ENCODE measurements at regions not wholly inside any gene's neighbourhood (a gene's known extent, or its start where the extent isn't known, plus 50 kb on each side); places are given as distances from the start of the nearest gene placed in this dataset.

DNA sequence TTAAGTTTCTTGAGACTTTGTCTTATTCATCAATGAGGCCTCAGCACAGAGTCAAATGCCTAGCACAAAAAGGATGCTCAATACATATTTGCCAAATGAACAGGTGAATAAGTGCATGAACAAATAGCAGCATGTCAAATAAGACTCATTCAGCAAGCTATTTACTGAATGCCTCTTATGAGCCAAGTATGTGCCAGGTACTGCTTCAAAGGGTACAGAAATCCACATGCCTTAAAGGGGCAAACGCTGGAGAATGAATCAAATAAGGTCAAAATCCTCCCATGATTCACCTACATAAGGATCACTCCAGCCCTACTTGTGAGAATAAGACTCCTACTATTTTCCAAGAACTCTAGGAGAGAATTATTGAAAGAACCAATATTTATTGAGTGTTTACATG lies 260.2 kb upstream of the CPEB2 start:
- WGBS, result 63% methylated on average over 1 of the region's 1 CpG
- Histone ChIP-seq H3K36me3 (no peaks in the 10 kb centered on the region), H3K27me3 (no peaks in the 10 kb centered on the region), H3K27ac (no peak overlapping the region), H3K9me3 (no peaks in the 10 kb centered on the region), H3K4me3 (no peak overlapping the region), H3K4me1 (no peaks in the 10 kb centered on the region)
- no peak for TF ChIP-seq POLR2AphosphoS5 (IDR thresholded peaks at IDR 0.05)
- TF ChIP-seq EP300 (IDR thresholded peaks at IDR 0.05), result no peak
- no peak for TF ChIP-seq CTCF (IDR thresholded peaks at IDR 0.05)
- no peak for TF ChIP-seq POLR2A (IDR thresholded peaks at IDR 0.05)
- DNase-seq (ENCODE audit: low spot score in 2 of 2), result no peak

GRCh38 chr4:14743172-14743571 lies 259.1 kb upstream of the CPEB2 start:
- Histone ChIP-seq H3K4me3 (no peak overlapping the region), H3K36me3 (no peaks in the 10 kb centered on the region), H3K27me3 (no peaks in the 10 kb centered on the region), H3K27ac (no peak overlapping the region), H3K9me3 (no peaks in the 10 kb centered on the region), H3K4me1 (peaks cover 5% of the 10 kb centered on the region)
- DNase-seq (ENCODE audit: low spot score in 2 of 2), result no peak
- no peak for TF ChIP-seq POLR2AphosphoS5 (IDR thresholded peaks at IDR 0.05)
- TF ChIP-seq POLR2A (IDR thresholded peaks at IDR 0.05), result no peak
- TF ChIP-seq CTCF (IDR thresholded peaks at IDR 0.05), result no peak
- no peak for TF ChIP-seq EP300 (IDR thresholded peaks at IDR 0.05)
- 87% methylated on average over 5 of the region's 5 CpGs for WGBS

DNA sequence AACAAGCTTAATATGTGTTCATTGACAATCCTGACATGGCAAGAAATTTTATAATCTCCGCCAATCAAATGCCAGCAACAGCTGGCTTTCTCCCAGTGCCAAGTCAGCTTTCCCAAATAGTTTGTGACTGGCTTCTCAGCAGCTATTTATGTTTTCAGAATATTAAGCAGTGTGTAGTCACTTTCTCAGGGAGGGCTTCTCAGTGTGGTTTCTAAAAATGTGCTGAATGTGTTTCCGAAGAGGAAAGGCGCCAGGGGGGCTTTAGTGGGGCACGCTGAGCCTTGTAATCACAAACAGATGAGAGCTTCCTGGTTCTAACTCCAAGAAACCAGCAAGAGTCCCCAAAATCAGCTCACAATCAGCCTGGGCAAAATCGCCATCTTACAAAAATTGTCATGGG lies 258.7 kb upstream of the CPEB2 start:
- Histone ChIP-seq H3K4me3 (no peak overlapping the region), H3K27ac (no peak overlapping the region), H3K36me3 (no peaks in the 10 kb centered on the region), H3K27me3 (no peaks in the 10 kb centered on the region), H3K9me3 (no peaks in the 10 kb centered on the region), H3K4me1 (peaks cover 6% of the 10 kb centered on the region)
- no peak for TF ChIP-seq POLR2A (IDR thresholded peaks at IDR 0.05)
- no peak for TF ChIP-seq EP300 (IDR thresholded peaks at IDR 0.05)
- TF ChIP-seq POLR2AphosphoS5 (IDR thresholded peaks at IDR 0.05), result no peak
- TF ChIP-seq CTCF (IDR thresholded peaks at IDR 0.05), result no peak
- no peak for DNase-seq (ENCODE audit: low spot score in 2 of 2)
- 42% methylated on average over 5 of the region's 5 CpGs for WGBS

DNA sequence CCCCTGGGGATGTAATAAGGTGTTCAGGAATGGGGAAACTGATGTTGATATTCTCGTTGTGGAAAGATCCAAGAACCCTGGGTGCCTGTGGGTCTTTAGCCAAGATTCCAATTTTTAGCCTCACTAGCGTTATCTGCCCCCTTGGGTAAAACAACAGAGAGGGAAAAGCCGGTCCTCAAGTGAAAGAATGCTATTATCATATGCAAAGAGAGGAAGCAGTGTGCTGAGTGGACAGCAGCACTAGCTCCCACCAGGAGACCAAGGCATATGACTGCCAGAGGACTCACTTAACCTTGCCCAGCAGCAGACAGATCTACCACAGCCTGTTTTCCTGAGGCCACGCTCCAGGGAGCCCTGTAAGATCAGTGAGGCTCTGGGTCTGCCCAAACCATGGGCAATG lies 257.9 kb upstream of the CPEB2 start:
- Histone ChIP-seq H3K27me3 (no peaks in the 10 kb centered on the region), H3K9me3 (no peaks in the 10 kb centered on the region), H3K4me1 (peaks cover 6% of the 10 kb centered on the region), H3K36me3 (no peaks in the 10 kb centered on the region), H3K4me3 (no peak overlapping the region), H3K27ac (no peak overlapping the region)
- TF ChIP-seq EP300 (IDR thresholded peaks at IDR 0.05), result no peak
- TF ChIP-seq POLR2A (IDR thresholded peaks at IDR 0.05), result no peak
- no peak for TF ChIP-seq CTCF (IDR thresholded peaks at IDR 0.05)
- TF ChIP-seq POLR2AphosphoS5 (IDR thresholded peaks at IDR 0.05), result no peak
- 74% methylated on average over 4 of the region's 4 CpGs for WGBS
- no peak for DNase-seq (ENCODE audit: low spot score in 2 of 2)

- H3K27ac ChIP-seq, result no peak overlapping the region
- no peaks in the 10 kb centered on the region for H3K27me3 ChIP-seq
- WGBS, result 40% methylated on average over 2 of the region's 2 CpGs
- peaks cover 3% of the 10 kb centered on the region for H3K9me3 ChIP-seq
- DNase-seq (ENCODE audit: low spot score in 2 of 2), result no peak
- H3K36me3 ChIP-seq, result no peaks in the 10 kb centered on the region
- peaks cover 6% of the 10 kb centered on the region for H3K4me1 ChIP-seq
- no peak for TF ChIP-seq POLR2A (IDR thresholded peaks at IDR 0.05)
- TF ChIP-seq CTCF (IDR thresholded peaks at IDR 0.05), result peak in 1 of 2 donors; percentile 23
- H3K4me3 ChIP-seq, result no peak overlapping the region
Observed at GRCh38 chr4:14749910-14750309, 252.4 kb upstream of the CPEB2 start.
